Ovary (tissue), 7 donors: ENCODE measurements at regions not wholly inside any gene's neighbourhood (a gene's known extent, or its start where the extent isn't known, plus 50 kb on each side); places are given as distances from the start of the nearest gene placed in this dataset.

Experiments used
- DNase-seq, 5 donors: peaks; one replicate each; pipeline ENCODE4 v3.0.0-alpha.2; 2019 to 2020
- H3K27ac ChIP-seq, 2 donors: fragments of 200-600 bp; one replicate each; pipeline versions ENCODE4 v1.5.1 to v1.8.0; 2019 to 2022
- H3K27me3 ChIP-seq: fragments of 200-600 bp; one replicate; pipeline ENCODE4 v1.8.0; 2022
- H3K36me3 ChIP-seq: fragments of 200-600 bp; sonication (generic); one replicate; pipeline ENCODE4 v1.5.1; 2019
- H3K4me1 ChIP-seq: one replicate; pipeline ENCODE4 v1.8.1; 2013; ENCODE audit warnings: mild to moderate bottlenecking, moderate library complexity; ENCODE audit not compliant: insufficient read depth
- H3K4me3 ChIP-seq: fragments of 200-600 bp; sonication (generic); one replicate; pipeline ENCODE4 v1.5.1; 2017
- H3K9me3 ChIP-seq, 2 donors: fragments of 200-600 bp in 1 of 2; sonication (generic) in 1 of 2; one replicate each; pipeline versions ENCODE4 v1.5.1 to v1.8.1; 2013 to 2019; ENCODE audit warnings: mild to moderate bottlenecking in 1 of 2, moderate library complexity in 1 of 2
- EP300 ChIP-seq: sonication (generic); formaldehyde crosslinking; IDR thresholded peaks from one replicate; pipeline ENCODE4 v1.6.1; 2017; ENCODE audit warnings: antibody characterized with exemption
- POLR2A ChIP-seq: fragments of 450-650 bp; IDR thresholded peaks from one replicate; pipeline ENCODE4 v1.6.1; 2017; ENCODE audit warnings: antibody characterized with exemption, mild to moderate bottlenecking, moderate library complexity
- WGBS, 3 donors: extraction: QIAGEN DNeasy Blood & Tissue Kit in 1 of 3; methylation state at CpG; one replicate each; pipeline versions ENCODE4 v1.1.5 to v1.1.7; 2013 to 2017; 5-methylcytosine and 5-hydroxymethylcytosine counted together
- intact Hi-C, 4 donors: fragments of 100-400 bp; cut with DNase I; formaldehyde crosslinking; loops; one replicate each; pipeline versions ENCODE4 v1.11.0 to v1.15.1; 2022 to 2023
- TF ChIP-seq, protein P1 (sequence below), 3 donors: fragments of 450-650 bp in 2 of 3; fragments of 200-600 bp in 1 of 3; IDR thresholded peaks; one replicate each; pipeline versions ENCODE4 v1.5.1 to v1.8.0; 2016 to 2022; ENCODE audit warnings: antibody characterized with exemption in 3 of 3, mild to moderate bottlenecking in 1 of 3
- donor health status: DM: no; HTN: no; CAD: no; lungs with moderate emphysema.
- donor health status: DM: no; HTN: no; CAD: no.
- donor health status: Bipolar disorder and iron deficiency.
- donor health status: DM: no; HTN: no; CAD: no.
- donor health status: DM: yes; HTN: yes; CAD: no.

DNA sequence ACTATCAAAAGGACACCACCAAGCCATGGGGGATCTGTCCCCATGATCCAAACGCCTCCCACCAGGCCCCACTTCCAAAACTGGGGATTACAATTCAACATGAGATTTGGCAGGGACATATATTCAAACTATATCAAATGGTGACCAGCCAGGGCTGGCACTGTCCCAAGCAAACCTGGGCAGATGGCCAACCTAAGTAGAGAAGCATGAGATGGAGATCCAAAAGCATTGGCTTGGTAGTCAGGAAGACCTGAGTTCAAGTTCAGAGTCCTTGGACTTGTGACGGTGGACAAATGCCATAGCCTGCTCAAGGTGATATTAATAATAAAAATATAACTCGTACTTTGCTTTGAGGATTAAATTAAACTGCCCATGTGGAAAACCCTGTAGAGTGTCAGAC lies 79.2 kb upstream of the HS3ST1 start:
- Histone ChIP-seq H3K27me3 (no peaks in the 10 kb centered on the region), H3K4me1 (no peaks in the 10 kb centered on the region), H3K9me3 (no peaks in the 10 kb centered on the region), H3K36me3 (no peaks in the 10 kb centered on the region), H3K27ac (no peak overlapping the region), H3K4me3 (no peak overlapping the region)
- DNase-seq: no peak
- no peak for TF ChIP-seq POLR2A
- TF ChIP-seq, protein P1, sequence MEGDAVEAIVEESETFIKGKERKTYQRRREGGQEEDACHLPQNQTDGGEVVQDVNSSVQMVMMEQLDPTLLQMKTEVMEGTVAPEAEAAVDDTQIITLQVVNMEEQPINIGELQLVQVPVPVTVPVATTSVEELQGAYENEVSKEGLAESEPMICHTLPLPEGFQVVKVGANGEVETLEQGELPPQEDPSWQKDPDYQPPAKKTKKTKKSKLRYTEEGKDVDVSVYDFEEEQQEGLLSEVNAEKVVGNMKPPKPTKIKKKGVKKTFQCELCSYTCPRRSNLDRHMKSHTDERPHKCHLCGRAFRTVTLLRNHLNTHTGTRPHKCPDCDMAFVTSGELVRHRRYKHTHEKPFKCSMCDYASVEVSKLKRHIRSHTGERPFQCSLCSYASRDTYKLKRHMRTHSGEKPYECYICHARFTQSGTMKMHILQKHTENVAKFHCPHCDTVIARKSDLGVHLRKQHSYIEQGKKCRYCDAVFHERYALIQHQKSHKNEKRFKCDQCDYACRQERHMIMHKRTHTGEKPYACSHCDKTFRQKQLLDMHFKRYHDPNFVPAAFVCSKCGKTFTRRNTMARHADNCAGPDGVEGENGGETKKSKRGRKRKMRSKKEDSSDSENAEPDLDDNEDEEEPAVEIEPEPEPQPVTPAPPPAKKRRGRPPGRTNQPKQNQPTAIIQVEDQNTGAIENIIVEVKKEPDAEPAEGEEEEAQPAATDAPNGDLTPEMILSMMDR (IDR thresholded peaks at IDR 0.05): no peak
- TF ChIP-seq EP300: no peak
- 67 to 84% (median 69%) methylated on average over 3 of the region's 3 CpGs for WGBS, 3 donors
- intact Hi-C loops: no loop called here

DNA sequence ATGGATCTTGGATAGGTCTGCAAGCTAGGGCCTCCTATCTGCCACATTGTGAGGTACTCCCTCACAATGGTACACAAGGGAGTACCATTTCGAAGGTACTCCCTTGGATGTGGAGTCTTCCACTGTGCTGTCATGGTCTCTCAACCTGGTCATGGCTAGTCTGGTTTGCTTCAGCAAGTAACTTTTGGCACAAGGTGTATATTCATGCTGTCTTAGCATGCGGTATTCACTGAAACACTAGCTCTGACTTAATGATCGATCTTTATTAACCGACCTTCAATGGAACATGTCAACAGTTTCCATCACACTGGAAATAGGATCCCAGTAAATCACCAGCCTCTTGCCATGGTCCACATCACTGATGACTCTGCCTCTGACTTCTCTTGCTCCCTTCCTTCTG lies 77.5 kb upstream of the HS3ST1 start:
- TF ChIP-seq EP300: no peak
- Histone ChIP-seq H3K27ac (no peak overlapping the region), H3K4me3 (no peak overlapping the region), H3K4me1 (no peaks in the 10 kb centered on the region), H3K36me3 (no peaks in the 10 kb centered on the region), H3K27me3 (no peaks in the 10 kb centered on the region), H3K9me3 (no peaks in the 10 kb centered on the region)
- intact Hi-C loops: no loop called here
- WGBS, 3 donors: 95 to 98% (median 97%) methylated on average over 4 of the region's 4 CpGs
- DNase-seq: no peak

DNA sequence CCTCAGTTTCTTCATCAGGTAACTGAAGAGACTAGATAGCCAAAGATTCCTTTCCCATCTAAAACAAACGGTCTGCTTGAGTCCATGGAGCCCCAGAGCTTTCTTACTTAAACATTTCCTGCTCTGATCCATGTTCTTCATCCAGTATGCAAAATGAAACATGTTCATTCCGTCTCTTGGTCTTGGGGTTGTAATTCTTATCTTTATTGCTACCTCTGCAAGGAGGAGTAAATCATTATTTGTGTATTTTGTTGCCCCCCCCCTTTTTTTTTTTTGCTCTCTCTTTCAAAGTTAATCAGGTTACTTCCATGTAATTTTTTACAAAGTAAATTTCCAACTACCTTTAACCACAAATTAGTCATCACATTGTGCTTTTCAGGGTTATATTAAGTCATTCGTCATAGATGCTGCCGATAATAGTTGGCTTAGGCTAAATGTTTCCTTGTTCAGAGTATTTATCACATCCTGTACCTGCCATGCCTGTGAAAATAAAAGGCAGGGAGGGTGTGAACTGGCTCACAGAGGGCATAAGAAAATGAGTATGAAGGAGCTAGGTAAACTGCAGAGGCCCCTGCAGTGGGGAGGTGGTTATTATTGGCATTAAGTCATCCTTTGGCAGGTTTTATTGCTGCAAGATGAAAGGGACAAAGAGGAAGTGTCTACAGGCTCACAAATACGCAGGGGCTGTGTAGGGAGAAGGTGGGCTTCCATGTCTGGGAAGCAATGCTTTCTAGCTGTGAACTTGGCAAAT lies 76.7 kb upstream of the HS3ST1 start:
- no peaks in the 10 kb centered on the region for H3K9me3 ChIP-seq

DNA sequence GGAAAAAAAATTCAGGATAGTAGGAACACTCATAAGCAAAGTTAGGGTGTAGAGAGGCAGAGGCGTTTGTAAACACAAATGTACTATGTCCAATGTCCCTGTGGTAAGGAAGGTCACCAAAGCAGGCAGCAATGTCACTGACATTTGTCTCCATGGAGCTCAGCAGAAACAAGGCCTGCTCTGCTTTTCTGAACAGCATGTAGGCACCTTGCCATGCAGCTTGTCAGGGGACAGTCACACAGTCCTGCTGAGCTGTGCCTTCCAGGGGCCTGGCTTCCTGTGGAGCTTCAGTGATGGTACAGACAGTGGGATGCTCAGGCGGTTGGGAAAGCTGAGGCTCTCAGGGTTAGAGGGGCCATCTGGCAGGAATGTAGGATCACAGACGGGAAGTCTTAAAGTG lies 74.5 kb upstream of the HS3ST1 start:
- intact Hi-C loops: no loop called here
- DNase-seq: no peak
- Histone ChIP-seq H3K27ac (no peak overlapping the region), H3K27me3 (no peaks in the 10 kb centered on the region), H3K36me3 (no peaks in the 10 kb centered on the region), H3K4me1 (no peaks in the 10 kb centered on the region), H3K9me3 (no peaks in the 10 kb centered on the region), H3K4me3 (no peak overlapping the region)
- WGBS, 3 donors: 28 to 55% (median 47%) methylated on average over 3 of the region's 3 CpGs
- TF ChIP-seq, protein P1 (IDR thresholded peaks at IDR 0.05): no peak
- TF ChIP-seq EP300 (no peak), POLR2A (no peak)

More for the DNA sequence above, 76.7 kb upstream of the HS3ST1 start:
- WGBS, 3 donors: 64 to 70% (median 66%) methylated on average over 5 of the region's 5 CpGs
- TF ChIP-seq EP300 (no peak), POLR2A (no peak)
- TF ChIP-seq, protein P1 (IDR thresholded peaks at IDR 0.05): no peak
- no peak overlapping the region for H3K4me3 ChIP-seq
- H3K27ac ChIP-seq: no peak overlapping the region
- H3K36me3 ChIP-seq: no peaks in the 10 kb centered on the region
- no peak for DNase-seq
- H3K27me3 ChIP-seq: no peaks in the 10 kb centered on the region
- H3K4me1 ChIP-seq: no peaks in the 10 kb centered on the region
- intact Hi-C loops: no loop called here

DNA sequence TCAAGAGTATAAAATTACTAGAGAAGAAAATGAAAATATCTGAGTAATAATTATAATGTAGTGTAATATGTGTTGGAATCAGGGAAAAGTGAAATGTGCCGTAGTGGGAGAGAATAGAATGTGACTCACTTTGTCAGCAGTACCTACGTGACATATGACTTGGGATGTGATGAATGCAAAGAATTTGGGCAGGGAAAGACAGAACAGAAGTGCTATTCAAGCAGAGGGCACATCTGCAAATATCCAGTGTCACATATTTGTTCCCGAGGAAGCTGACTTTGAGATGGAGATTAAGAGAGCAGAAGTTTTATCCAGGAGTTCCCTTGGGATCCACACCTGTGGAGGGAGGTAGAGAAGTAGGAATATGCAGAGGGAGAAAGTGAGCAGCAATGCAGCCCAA lies 69.3 kb upstream of the HS3ST1 start:
- H3K9me3 ChIP-seq: no peaks in the 10 kb centered on the region
- no peak for TF ChIP-seq EP300
- TF ChIP-seq, protein P1 (IDR thresholded peaks at IDR 0.05): no peak
- TF ChIP-seq POLR2A: no peak
- H3K4me1 ChIP-seq: no peaks in the 10 kb centered on the region
- no peaks in the 10 kb centered on the region for H3K36me3 ChIP-seq
- H3K4me3 ChIP-seq: no peak overlapping the region
- intact Hi-C loops: no loop called here
- no peak for DNase-seq
- no peak overlapping the region for H3K27ac ChIP-seq
- 89 to 94% (median 94%) methylated on average over 3 of the region's 3 CpGs for WGBS, 3 donors
- H3K27me3 ChIP-seq: no peaks in the 10 kb centered on the region
